ENCODE measurements at regions not wholly inside any gene's neighbourhood (a gene's known extent, or its start where the extent isn't known, plus 50 kb on each side); places are given as distances from the start of the nearest gene placed in this dataset.

GRCh38 chr6:84524636-84525035 lies 239.8 kb downstream of the TBX18 start:
- TF ChIP-seq CTCF (conservative IDR thresholded peaks at IDR 0.05 in 1 of 2, IDR thresholded peaks at IDR 0.05 in 1 of 2; ENCODE audit: extremely low read depth in 1 of 2, insufficient read depth in 1 of 2, low read depth in 1 of 2, low read length in 2 of 2) (no peak), EZH2 (IDR thresholded peaks at IDR 0.05; ENCODE audit: borderline replicate concordance, low read length) (no peak)

Data from mammary epithelial cell (primary cell).